Type B pancreatic cell (in vitro differentiated cells): ENCODE measurements at regions not wholly inside any gene's neighbourhood (a gene's known extent, or its start where the extent isn't known, plus 50 kb on each side); places are given as distances from the start of the nearest gene placed in this dataset.

Source experiments
- DNase-seq: peaks from one replicate; pipeline ENCODE4 v3.0.0; 2021; ENCODE audit warnings: mixed read lengths; ENCODE audit not compliant: unreplicated experiment; ENCODE audit errors: extremely low spot score
- H3K27ac Mint-ChIP-seq: 2 replicates; pipeline ENCODE4 v1.8.0; 2021; ENCODE audit warnings: mild to moderate bottlenecking, mixed read lengths
- H3K27me3 Mint-ChIP-seq: 2 replicates; pipeline ENCODE4 v1.8.0; 2021; ENCODE audit warnings: mixed read lengths
- H3K36me3 Mint-ChIP-seq: 2 replicates; pipeline ENCODE4 v1.8.0; 2021; ENCODE audit warnings: mixed read lengths
- H3K4me1 Mint-ChIP-seq: one replicate; pipeline ENCODE4 v1.8.0; 2021; ENCODE audit warnings: mixed read lengths; ENCODE audit not compliant: unreplicated experiment
- H3K4me3 Mint-ChIP-seq: 2 replicates; pipeline ENCODE4 v1.8.0; 2021; ENCODE audit warnings: mild to moderate bottlenecking, mixed read lengths
- H3K9me3 Mint-ChIP-seq: 2 replicates; pipeline ENCODE4 v1.8.0; 2021; ENCODE audit warnings: mixed read lengths
- CTCF ChIP-seq: fragments of 200-600 bp; sonication (generic); conservative IDR thresholded peaks from 2 replicates; pipeline ENCODE4 v1.5.0; 2021; ENCODE audit warnings: antibody characterized with exemption, mild to moderate bottlenecking

GRCh38 chr2:64859312-64860212 lies 129.6 kb upstream of the SLC1A4 start:
- H3K9me3 Mint-ChIP-seq: no peaks in the 10 kb centered on the region
- peak overlapping the region; percentile 71 for H3K4me3 Mint-ChIP-seq
- H3K27me3 Mint-ChIP-seq: peaks cover 3% of the 10 kb centered on the region
- H3K36me3 Mint-ChIP-seq: no peaks in the 10 kb centered on the region
- peak overlapping the region; percentile 17 for H3K27ac Mint-ChIP-seq
- DNase-seq: no peak
- TF ChIP-seq CTCF: peak; percentile 38
- H3K4me1 Mint-ChIP-seq: peaks cover 21% of the 10 kb centered on the region

- H3K9me3 Mint-ChIP-seq: no peaks in the 10 kb centered on the region
- TF ChIP-seq CTCF: no peak
- H3K27me3 Mint-ChIP-seq: peaks cover 3% of the 10 kb centered on the region
- DNase-seq: no peak
- H3K4me3 Mint-ChIP-seq: no peak overlapping the region
- peaks cover 21% of the 10 kb centered on the region for H3K4me1 Mint-ChIP-seq
- H3K27ac Mint-ChIP-seq: no peak overlapping the region
- H3K36me3 Mint-ChIP-seq: no peaks in the 10 kb centered on the region
These were observed 128.8 kb upstream of the SLC1A4 start for GRCh38 chr2:64860276-64860885.

GRCh38 chr2:64860936-64861335 lies 128.3 kb upstream of the SLC1A4 start:
- Mint-ChIP-seq H3K4me3 (no peak overlapping the region), H3K27me3 (peaks cover 3% of the 10 kb centered on the region), H3K36me3 (no peaks in the 10 kb centered on the region), H3K4me1 (peaks cover 21% of the 10 kb centered on the region), H3K27ac (no peak overlapping the region), H3K9me3 (no peaks in the 10 kb centered on the region)
- DNase-seq: no peak
- no peak for TF ChIP-seq CTCF

- Mint-ChIP-seq H3K36me3 (no peaks in the 10 kb centered on the region), H3K27ac (no peak overlapping the region), H3K27me3 (peaks cover 6% of the 10 kb centered on the region), H3K9me3 (no peaks in the 10 kb centered on the region), H3K4me3 (no peak overlapping the region), H3K4me1 (peaks cover 23% of the 10 kb centered on the region)
- TF ChIP-seq CTCF: no peak
- no peak for DNase-seq
These were observed 127.5 kb upstream of the SLC1A4 start for GRCh38 chr2:64861452-64862397.

GRCh38 chr2:64862623-64863022 lies 126.6 kb upstream of the SLC1A4 start:
- H3K4me3 Mint-ChIP-seq: no peak overlapping the region
- no peaks in the 10 kb centered on the region for H3K9me3 Mint-ChIP-seq
- no peak for DNase-seq
- no peak for TF ChIP-seq CTCF
- no peaks in the 10 kb centered on the region for H3K36me3 Mint-ChIP-seq
- H3K4me1 Mint-ChIP-seq: peaks cover 18% of the 10 kb centered on the region
- H3K27me3 Mint-ChIP-seq: peaks cover 8% of the 10 kb centered on the region
- no peak overlapping the region for H3K27ac Mint-ChIP-seq
